ENCODE measurements at regions not wholly inside any gene's neighbourhood (a gene's known extent, or its start where the extent isn't known, plus 50 kb on each side); places are given as distances from the start of the nearest gene placed in this dataset.

GRCh38 chr6:164337024-164337924 lies 922.8 kb downstream of the QKI start:
- TF ChIP-seq EP300 (IDR thresholded peaks at IDR 0.05) = no peak
- TF ChIP-seq, protein P1, sequence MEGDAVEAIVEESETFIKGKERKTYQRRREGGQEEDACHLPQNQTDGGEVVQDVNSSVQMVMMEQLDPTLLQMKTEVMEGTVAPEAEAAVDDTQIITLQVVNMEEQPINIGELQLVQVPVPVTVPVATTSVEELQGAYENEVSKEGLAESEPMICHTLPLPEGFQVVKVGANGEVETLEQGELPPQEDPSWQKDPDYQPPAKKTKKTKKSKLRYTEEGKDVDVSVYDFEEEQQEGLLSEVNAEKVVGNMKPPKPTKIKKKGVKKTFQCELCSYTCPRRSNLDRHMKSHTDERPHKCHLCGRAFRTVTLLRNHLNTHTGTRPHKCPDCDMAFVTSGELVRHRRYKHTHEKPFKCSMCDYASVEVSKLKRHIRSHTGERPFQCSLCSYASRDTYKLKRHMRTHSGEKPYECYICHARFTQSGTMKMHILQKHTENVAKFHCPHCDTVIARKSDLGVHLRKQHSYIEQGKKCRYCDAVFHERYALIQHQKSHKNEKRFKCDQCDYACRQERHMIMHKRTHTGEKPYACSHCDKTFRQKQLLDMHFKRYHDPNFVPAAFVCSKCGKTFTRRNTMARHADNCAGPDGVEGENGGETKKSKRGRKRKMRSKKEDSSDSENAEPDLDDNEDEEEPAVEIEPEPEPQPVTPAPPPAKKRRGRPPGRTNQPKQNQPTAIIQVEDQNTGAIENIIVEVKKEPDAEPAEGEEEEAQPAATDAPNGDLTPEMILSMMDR (IDR thresholded peaks at IDR 0.05) = no peak

Measured in tibial nerve (tissue), 4 donors.